SW 1271 (cell line): ENCODE measurements at regions not wholly inside any gene's neighbourhood (a gene's known extent, or its start where the extent isn't known, plus 50 kb on each side); places are given as distances from the start of the nearest gene placed in this dataset.
"Not testable (repeated sequence)": the region's sequence is repeated elsewhere in the genome, so short reads cannot be mapped to it uniquely, and the experiment has no call there.

ENCODE experiments used
- DNase-seq, 2 experiments: peaks; one replicate each; lab custom pipeline; 2025; lab: John Stamatoyannopoulos, UW

DNA sequence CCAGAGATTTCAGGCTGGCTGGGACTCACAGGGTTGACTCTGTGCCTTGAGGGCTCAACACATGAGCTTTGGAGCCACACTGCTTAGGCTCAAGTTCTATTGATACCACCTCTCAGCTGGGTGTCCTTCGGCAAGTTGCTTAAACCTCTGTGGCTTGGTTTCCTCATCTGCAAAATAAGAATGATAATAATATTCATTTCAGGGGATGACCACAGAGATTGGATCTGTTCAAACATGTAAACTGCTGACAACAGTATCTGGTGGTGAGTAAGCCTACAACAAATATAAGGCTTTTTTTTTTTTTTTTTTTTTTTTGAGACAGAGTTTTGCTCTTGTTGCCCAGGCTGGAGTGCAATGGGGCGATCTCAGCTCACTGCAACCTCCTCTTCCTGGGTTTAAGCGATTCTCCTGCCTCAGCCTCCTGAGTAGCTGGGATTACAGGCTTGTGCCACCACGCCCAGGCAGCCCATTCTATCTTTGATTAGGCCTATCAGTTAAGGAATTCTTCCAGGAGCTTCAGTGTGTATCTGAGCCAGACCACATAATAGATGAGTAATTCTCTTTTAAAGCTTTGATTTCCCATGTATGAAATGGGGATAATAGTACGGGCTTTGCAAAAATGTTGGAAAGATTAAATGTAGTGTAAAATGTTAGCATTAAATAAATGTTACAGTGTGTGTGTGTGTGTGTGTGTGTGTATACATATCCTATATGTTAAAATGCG lies 437.6 kb downstream of the PRDM2 start:
- DNase-seq: no peak

DNA sequence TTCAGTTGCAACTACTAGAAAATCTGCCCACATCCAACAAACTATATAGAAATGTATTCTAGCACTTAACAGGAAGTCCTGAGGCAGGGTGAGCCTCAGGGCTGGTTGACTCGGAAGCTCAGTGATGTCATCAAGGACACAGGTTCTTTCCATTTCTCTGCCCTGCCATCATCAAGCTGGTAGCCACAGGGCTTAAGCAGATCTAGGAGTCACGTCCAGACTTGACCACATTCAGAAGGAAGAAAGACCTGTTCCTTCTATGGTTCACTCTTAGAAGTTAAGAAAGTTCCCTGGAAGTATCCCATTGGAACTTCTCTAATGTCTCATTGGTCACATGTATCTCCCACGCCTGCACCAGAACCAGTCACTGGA lies 438.1 kb downstream of the PRDM2 start:
- no peak for DNase-seq

DNA sequence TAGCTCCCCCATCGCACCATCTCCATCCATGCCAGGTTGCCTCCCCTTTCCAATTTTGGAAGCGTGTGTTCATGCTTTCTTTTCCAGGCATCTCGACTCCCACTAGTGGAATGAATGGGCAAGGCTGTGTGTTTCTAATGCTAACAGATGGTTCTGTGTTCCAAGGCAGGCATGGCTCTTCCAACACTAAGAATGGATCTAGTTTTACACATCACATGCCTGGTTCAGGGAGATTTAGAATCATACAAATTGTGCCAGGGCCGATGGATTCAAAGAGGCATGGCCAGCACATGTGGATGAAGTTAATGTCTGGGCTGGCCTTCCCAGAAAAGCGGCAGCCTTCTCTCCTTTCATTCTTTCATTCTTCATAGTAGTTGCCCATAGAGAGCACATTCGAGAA lies 438.7 kb downstream of the PRDM2 start:
- no peak for DNase-seq

DNA sequence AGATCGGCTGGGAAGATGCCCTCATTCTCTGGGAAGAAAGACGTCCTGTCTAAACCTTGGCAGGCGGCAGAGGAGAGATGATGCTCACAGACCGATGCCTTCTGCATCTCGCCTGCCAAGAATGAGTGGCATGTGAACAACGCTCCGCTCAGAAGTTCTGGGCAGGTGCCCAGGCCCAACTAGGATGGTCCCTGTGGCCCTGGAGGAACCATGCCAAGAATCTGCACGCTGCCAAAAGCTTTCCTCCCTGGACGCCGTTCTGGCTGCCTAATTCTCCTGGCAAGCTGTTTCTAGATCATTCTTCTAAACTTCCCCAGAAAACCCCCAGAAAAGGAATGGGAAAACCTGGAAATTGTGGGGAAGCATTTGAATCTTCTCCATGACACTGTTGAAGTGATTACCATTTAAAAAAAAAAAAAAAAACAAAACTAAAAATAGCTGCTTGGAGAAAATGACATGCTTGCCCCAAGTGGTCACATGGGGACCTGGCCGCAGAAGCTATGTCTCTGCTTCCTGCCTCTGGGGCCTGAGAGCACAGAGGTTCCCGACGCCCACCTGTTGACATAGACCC lies 440.9 kb downstream of the PRDM2 start:
- DNase-seq: no peak

DNA sequence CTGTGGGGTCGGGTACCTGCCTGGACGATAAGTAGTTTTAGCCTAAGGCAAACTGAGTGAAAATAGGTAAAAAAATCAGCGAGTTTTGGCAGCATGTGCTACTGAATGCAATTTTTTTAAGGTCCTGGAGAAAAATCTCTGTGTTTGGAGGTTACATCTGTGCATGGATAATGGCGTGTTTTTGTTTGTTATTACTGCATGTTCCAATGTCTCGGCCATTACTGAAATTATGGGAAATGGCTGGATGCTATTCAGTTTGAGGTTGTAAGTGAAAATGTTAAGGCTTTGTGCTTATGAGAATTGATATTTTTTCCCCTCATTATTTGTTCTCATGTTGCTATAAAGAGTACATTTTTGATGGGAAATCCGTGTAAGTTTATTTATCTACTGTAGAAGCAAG lies 441.7 kb downstream of the PRDM2 start:
- no peak for DNase-seq

DNA sequence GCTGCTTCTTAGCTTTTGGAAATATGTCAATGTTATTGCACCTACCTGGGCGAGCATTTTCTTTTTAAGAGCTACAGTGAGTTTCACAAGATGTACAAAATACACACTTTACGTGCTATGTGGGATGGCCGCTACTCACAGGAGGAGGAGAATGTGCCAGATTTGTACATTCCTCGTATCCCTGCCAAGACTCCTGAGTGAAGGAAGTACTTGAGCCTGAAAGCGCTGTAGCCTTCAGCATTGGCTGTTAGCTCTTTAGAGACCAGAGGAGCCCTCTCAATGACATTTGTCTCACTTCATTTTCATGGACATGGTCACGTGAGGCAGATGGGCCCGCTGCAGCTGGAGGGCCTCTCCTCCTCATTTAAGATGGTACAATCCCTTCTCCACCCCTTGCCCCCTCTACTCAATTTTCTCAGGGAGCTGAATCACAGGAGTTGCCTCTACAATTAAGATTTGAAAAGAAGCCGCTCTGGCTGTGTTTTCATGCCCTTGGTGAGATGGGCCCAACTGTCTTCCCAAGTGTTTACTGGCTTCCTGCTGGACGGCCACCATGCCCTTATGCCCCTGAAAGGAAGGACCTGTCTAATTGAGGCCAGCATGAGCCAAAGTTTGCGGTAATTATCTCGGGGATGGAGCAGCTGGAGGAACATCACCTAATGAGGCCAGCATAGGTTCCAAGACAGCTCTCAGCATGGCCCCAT lies 442.6 kb downstream of the PRDM2 start:
- no peak for DNase-seq

DNA sequence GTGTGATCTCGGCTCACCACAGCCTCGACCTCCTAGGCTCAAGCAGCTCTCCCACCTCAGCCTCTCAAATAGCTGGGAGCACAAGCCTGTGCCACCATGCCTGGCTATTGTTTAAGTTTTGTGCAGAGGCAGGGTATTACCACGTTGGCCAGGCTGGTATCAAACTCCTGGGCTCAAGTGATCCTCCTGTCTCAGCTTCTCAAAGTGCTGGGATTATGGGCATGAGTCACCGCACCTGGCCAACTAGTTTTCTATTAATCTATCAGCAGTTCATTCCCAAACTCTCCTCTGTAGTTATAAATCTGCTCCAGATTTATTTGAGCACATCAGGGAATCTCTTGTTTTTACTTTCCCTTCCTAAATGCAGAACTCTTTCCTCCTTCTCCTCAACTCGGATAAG lies 443.8 kb downstream of the PRDM2 start:
- DNase-seq: no peak

DNA sequence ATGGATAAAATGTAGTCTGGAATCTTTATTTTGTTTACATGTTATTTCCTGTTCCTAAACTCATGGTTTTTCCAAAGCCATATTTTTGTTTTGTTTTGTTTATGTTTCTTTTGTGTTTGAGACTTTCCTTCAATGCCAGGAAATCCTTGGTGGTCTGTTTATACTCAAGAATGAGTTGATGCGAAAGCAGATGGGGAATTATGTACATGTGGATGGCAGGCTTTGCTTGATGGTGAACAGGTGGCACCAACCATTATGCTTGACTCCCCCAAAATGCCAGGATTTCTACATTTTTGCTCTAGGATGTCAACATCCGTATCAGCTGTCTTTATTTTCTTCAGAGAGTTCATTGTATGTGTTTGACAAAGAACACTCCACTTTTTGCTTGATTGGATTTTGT lies 448.5 kb downstream of the PRDM2 start:
- no peak for DNase-seq

DNA sequence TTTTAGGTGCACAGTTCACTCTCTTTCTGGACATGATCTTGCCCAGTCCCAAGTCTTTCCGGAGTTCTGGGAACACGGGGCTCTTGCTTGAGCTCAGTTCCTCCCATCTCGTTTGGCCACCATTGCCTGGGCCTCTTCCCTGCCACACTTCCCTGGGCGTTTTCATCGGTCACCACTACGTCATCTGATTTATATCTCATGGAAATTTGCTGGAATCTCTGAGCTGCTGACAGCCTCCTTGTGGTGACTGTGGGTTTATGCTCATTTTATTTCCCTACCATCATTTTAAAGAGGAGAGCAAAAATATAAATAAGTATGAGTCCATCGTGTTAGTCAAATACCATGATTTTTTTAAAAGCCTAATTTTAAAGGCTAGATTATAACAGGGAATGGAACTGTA lies 449.1 kb upstream of the KAZN start:
- DNase-seq: peak in 1 of 2 experiments; percentile 45

DNA sequence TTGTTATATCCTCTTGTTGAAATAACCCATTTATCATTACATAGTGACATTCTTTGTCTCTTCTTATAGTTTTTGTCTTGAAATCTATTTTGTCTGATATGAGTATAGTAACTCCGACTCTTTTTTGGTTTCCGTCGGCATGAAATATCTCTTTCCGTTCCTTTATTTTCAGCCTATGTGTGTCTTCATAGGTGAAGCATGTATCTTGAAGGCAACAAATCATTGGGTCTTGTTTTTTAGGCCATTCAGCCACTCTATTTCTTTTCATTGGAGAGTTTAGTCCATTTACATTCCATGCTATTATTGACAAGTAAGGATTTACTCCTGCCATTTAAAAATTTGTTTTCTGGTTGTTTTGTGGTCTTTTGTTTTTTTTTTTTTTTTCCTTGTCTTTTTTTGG lies 441.9 kb upstream of the KAZN start:
- no peak for DNase-seq

DNA sequence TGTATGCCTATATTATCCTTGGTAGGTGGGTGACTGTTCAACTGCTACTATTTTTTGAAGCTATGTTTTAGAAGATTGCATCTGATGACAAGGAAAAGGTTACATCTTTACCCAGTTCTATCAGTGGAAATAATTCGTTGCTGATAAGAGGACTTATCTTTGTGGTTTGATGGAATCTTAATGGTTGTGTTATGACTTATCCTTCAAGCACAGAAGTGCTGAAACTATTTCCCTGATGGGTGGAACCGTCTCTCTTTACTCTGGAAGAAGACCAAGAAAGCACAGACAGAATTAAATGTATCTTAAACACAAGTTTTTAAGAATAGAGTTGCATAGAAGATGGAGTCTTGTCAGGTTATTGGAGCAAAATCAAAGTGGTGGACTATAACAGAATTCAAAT lies 437.7 kb upstream of the KAZN start:
- DNase-seq: no peak

DNA sequence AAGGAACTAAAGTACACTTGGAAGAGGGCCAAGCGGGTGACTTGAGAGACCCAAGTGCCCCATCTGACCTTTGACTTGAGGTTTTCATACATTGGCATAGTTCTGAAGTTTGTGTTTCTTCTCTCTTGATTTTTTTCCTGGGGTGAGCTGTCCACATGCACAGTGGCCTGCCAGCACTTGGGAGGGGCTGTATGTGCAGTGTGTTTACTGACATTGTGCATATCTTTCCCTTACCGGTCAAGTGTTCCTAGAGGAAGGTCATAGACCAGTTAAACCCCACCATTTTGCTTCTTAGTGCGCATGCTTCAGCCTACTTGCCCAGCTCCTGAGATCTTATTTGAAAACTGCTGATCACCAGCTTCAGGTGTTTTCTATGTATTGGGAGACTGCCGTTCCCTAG lies 435.2 kb upstream of the KAZN start:
- no peak for DNase-seq

DNA sequence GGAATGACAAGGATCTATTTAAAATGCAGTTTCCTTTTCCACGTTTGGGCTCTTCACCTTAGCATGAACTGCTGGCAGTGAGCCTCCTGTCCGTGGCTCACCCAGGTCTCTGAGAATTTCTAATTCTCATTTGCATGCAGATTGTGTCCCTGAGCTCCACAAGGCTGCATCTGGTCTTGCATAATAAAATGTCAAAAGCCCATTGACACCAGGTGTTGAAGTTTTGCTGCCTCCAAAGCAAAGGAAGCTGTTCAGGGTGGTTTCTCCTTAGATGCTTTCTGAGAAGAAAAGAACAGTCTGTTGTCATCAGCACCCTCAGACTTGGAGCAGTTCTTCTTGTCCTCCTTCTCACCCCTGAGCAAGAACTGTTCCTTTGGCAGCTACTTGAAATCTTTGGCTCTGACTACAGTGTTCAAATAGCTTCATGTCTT lies 433.1 kb upstream of the KAZN start:
- DNase-seq: no peak

DNA sequence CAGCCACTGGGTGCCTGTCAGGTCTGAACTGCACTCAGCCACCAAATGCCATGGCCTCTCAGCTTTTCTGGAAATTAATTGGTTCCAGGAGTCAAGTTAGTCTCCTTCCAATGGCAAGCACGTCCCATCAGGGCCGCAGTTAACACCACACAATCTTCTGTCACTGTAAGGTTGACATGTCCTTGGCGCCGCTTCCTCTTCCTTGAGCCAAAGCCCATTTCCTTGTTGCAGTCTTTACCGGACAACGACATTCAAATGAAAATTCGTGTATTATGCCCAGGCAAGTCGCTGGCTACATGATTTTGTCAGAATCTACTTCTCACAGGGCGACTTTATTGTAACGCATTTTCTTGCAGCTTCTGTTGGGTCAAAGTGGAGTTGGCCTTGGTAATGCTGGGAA lies 430.6 kb upstream of the KAZN start:
- no peak for DNase-seq

DNA sequence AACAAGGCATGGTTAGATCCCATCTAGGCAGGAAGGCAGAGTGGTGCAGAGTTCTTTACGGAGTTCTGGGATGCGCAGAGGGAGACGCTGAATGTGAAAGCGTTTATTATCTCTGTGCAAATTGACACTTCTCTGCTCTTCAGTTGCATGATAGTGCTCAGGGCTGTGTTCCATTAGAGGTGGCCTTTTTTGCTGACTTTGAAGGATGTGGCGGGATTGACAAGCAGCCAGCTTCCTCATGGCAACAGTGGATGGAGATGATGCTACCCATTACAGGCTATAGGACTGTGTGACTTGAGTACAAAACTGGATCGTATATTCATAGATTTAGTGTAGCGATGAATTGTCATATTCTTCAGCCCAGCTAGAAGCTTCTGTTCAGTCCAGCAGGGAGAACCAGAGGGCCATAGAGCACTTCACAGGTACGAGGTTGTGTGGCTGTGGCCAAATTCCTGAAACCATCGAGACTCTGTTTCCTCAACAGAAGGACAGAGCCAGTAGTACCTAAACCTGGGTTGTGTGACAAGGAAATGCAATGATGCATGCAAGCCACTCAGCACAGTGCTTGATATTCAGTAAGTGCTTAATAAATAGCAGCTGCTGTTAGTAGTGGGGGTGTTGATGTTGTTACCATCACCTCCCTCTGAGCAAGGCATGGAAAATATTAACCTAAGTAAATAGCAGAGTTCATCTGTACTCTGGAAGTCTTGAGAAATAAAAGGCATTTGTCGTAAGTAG lies 430.0 kb upstream of the KAZN start:
- no peak for DNase-seq

DNA sequence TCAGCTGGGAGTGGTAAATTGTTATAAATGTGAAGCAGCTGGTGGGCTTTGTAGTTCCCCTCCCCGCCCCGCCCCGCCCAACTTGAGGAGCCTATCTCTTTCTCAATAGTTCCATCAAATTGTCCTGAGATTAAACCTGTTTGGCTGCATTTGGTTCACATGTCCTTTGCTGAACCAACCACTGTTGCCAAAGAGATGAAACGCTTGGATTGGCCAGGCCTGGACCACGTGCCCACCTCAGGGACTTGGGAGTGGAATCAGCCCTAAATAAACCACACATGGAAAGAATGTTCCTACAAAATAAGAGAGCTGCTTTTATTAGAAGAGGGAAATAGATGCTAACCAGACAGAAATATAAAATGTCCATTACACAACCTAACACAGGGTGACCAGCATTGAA lies 424.9 kb upstream of the KAZN start:
- no peak for DNase-seq

DNA sequence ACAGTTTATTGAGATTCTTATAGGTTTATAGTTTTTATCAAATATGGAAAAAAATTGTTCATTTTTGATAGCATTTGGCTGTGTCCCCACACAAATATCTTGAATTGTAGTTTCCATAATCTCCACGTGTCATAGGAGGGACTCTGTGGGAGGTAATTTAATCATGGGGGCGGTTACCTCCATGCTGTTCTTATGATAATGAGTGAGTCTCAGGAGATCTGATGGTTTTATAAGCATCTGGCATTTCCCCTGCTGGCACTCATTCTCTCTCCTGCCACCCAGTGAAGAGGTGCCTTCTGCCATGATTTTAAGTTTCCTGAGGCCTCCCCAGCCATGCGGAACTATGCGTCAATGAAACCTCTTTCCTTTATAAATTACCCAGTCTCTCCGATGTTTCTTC lies 420.6 kb upstream of the KAZN start:
- not testable (repeated sequence) for DNase-seq

DNA sequence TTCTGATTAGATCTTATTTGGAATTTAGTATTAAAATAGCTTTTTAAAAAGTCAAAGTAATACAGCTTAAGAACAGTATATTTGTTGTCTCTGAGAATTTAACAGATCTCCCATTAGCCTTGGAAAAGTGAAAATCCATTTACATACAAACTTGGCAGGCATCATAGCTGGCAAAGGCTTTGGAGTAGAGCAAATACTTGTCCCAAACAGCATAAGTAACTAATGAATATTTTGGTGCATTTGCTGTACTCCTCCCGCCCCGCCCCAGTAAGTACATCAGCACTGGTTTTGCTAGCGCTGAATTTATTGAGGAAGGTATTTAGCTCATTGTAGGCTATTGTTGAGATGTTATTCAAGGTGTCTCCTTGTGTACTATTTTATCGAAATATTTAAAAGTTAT lies 417.7 kb upstream of the KAZN start:
- DNase-seq: no peak

DNA sequence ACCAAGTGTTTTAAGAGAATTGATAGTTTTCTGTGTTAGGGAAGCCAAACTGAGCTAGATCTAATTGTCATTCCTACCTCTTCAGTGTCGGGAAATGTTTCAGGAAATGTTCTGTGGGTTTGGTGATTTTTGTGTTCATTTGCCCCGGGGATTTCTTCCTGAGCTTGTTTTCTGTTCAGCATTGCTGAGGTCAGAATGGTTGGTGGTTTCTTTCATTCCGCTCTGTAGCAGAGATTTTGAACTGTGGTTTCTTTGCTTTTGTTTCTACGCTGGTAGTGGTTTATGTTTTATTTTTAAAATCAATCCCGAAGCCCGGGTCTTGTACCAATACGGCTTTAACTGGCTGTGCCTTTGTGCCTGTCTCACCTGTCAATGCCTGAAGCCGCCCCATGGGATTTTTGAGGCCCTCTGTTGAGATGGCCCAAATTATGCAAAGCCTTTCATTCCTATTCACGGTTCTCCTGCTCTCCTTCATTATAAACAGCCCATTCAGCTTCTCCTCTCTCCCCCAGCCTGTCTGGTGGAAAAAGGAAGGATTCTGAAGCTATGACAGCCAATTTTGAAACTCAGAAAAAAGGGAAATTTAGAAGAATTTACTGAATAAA lies 417.2 kb upstream of the KAZN start:
- no peak for DNase-seq

DNA sequence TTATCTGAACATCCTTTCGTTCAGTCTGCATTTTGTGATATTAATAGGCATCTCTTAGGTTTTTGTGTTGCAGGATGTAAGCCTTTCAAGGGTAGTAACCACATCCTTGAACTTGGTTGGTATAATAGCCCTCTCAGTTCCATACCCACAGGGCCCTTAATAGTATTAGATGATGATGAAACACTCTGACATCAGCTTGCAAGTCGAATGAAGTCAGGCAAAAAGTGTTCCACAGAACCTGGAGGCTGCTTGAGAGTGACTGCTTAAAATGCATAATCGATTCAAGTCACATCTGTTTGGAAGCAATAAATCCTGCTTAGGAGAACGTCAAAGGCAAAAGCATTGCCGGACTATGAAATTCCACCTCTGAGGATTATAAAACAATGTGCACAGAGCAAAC lies 415.6 kb upstream of the KAZN start:
- DNase-seq: no peak

DNA sequence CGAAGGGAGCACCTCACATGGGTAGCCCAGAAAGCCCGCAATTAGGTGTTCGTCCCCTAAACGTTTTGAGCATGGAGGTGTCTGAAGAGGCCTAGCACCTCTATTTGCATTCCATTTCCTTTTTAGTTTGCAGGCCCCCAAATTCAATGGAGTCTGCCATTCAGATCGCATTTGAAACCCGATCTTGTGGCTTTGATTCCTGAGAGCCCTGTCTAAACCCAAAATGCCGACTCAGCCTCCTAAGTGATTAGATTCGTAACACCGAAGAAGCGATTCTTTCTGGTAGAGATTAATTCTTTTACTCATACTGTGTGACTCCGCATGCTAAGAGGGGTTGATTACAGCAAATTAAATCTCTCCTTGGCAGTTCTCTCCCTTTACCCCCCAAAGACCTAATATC lies 415.2 kb upstream of the KAZN start:
- DNase-seq: no peak

DNA sequence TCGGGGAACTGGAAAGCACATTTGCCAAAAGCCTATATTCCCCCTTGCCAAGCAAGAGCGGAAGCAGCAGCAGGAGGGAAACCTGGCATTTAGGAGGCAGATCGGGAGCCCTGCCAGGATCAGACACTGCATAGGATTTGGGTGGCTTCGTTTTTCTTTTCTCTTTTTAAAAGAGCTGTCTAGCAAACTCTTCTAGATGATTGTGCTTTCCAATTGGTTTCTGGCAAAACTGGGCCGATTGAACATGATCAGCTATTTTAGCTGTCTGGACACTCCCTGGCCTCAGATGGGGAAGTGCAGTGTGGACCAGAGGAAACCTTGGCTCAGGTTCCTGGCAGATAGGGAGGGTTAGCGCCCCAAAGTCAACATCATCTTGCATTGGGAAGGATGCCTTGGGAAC lies 414.0 kb upstream of the KAZN start:
- no peak for DNase-seq

DNA sequence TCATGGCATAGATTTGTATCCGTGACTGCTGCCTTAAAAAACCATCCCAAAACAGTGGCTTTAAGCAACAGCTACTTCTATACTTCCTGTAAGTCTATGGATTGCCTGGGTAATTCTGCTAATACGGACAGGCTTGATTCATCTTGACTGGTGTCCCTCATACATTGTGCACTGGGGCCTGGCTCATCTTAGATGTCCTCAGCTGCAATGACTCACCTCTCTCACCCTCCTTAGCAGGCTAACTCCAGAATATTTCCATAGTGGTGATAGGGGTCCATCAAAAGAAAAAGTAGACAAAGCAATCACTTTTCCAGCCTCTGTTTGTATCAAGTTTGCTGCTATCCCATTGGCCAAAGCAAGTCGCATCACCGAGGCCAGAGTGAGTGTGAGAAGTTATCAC lies 409.1 kb upstream of the KAZN start:
- DNase-seq: no peak
